ENCODE measurements at regions not wholly inside any gene's neighbourhood (a gene's known extent, or its start where the extent isn't known, plus 50 kb on each side); places are given as distances from the start of the nearest gene placed in this dataset.
"Not testable (repeated sequence)": the region's sequence is repeated elsewhere in the genome, so short reads cannot be mapped to it uniquely, and the experiment has no call there.

DNA sequence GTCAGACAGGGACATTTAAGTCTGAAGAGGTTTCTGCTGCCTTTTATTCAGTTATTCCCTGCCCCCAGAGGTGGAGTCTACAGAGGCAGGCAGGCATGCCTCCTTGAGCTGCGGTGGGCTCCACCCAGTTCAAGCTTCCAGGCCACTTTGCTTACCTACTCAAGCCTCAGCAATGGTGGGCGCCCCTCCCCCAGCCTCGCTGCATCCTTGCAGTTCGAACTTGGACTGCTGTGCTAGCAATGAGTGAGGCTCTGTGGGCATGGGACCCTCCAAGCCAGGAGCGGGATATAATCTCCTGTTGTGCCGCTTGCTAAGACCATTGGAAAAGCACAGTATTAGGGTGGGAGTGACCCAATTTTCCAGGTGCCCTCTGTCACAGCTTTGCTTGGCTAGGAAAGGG is 207.5 kb upstream of the EPHA6 start:
- TF ChIP-seq, protein P1, sequence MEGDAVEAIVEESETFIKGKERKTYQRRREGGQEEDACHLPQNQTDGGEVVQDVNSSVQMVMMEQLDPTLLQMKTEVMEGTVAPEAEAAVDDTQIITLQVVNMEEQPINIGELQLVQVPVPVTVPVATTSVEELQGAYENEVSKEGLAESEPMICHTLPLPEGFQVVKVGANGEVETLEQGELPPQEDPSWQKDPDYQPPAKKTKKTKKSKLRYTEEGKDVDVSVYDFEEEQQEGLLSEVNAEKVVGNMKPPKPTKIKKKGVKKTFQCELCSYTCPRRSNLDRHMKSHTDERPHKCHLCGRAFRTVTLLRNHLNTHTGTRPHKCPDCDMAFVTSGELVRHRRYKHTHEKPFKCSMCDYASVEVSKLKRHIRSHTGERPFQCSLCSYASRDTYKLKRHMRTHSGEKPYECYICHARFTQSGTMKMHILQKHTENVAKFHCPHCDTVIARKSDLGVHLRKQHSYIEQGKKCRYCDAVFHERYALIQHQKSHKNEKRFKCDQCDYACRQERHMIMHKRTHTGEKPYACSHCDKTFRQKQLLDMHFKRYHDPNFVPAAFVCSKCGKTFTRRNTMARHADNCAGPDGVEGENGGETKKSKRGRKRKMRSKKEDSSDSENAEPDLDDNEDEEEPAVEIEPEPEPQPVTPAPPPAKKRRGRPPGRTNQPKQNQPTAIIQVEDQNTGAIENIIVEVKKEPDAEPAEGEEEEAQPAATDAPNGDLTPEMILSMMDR (IDR thresholded peaks at IDR 0.05): not testable (repeated sequence)
- TF ChIP-seq POLR2A (IDR thresholded peaks at IDR 0.05): not testable (repeated sequence)

Data from esophagus squamous epithelium (tissue), 4 donors.